ENCODE measurements at regions not wholly inside any gene's neighbourhood (a gene's known extent, or its start where the extent isn't known, plus 50 kb on each side); places are given as distances from the start of the nearest gene placed in this dataset.
"Not testable (repeated sequence)": the region's sequence is repeated elsewhere in the genome, so short reads cannot be mapped to it uniquely, and the experiment has no call there.

DNA sequence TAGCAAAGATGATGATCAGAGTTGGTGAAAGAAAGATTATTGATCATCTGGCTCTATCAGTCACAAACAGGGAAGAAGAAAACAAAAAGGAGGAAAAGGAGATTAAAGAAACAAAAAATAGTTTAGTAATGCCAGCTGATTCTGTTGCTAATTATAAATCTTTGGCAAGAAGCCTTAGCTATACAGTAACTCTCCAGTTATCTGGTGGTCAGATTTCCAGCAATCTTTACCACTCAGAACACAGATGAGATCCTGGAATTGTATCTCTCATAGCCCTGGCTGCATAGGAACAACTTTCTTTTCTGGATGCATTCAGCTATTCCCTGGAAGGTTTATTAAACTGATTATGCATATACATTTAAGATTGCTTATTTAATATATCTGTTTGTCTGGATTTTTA lies 256.8 kb upstream of the ZEB2 start:
- DNase-seq = no peak

DNA sequence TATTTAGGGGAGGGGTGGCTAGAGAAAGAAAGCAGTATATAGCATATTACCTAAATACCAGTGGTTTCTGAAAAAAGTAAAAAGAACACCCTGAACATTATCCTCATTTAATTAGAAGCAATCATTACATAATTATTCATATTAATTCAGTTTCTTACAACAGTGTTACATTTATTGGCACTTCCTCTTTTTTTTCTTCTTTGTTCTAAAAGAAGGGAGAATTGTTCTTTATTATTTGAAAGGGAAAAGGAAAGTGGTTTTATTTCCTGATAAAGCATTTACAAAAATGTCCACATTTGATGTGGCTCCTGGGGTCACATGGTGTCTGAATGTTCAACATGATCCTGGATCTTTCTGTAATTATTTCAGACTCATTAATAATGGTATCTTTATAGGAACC lies 254.9 kb upstream of the ZEB2 start:
- DNase-seq = peak; percentile 47

DNA sequence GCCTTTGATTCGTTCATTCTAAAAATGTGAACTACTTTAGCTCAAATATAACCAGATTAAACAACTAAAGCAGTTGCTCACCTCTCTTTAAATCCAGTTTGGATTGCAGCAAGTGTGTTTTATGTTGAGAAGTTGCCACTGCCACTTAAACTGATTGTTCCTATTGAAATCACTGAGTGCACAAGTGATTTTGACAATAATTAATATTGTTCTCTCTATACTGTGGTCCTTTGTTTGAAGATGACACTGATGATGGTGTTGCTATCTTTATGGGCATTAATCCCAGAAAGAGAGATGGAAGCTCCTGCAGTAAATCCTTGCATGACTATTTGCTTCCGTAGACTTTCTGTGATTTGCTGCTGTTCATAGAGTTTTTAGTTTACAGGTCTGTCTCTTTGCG lies 251.4 kb upstream of the ZEB2 start:
- no peak for DNase-seq

DNA sequence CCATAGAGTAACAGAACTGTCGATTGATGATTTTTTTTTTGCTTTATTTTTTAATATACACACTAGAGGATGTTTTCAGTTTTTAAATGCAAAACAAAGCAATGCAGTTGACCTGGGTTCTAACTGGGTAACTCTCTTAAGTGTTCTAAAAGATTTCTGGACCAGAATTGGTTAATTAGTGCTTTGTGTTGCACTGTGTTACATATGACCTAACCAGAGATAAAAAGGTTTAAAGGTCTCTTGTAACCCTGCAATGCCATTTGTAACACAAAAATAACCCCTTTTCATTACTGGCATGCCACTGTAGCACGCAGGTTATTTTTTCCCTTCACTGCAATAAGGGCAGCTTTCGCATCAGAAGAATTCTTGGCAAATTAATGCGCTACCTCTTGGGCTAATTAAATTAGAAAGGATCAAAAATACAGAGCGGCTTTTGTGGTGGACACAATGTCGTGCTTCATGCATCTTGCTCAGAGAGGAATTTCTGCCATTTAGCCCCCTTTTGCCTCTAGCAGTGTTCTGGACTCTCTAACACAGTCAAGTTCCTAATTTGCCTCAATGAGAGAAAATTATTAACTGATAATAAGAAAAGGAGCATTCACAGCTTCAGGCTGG lies 250.8 kb upstream of the ZEB2 start:
- DNase-seq = no peak

DNA sequence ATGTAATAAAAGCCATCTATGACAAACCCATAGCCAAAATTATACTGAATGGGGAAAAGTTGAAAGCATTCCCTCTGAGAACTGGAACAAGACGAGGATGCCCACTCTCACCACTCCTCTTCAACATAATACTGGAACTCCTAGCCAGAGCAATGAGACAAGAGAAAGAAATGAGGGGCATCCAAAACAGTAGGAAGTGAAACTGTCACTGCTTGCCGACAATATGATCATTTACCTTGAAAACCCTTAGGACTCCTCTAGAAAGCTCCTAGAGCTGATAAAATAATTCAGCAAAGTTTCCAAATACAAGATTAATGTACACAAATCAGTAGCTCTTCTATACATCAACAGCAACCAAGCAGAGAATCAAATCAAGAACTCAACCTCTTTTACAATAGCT lies 241.0 kb upstream of the ZEB2 start:
- DNase-seq = not testable (repeated sequence)

DNA sequence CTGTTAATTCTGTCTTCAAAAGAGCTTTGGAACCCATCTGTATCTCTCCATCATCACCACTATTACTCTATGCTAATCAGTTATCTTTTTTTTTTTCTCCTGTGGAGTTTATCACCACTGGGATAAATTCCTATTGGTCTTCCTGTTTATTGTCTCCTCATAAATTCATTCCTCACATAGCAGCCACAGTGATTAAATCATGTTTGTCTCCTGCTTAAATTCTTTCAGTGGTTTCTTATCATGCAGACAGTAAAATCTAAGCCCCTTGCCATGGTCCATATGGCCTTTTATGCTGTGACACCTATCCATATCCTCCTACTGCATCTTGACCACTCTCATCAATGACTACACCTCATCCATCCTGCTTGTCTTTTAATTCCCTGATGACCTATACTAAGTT lies 239.8 kb upstream of the ZEB2 start:
- DNase-seq = no peak

DNA sequence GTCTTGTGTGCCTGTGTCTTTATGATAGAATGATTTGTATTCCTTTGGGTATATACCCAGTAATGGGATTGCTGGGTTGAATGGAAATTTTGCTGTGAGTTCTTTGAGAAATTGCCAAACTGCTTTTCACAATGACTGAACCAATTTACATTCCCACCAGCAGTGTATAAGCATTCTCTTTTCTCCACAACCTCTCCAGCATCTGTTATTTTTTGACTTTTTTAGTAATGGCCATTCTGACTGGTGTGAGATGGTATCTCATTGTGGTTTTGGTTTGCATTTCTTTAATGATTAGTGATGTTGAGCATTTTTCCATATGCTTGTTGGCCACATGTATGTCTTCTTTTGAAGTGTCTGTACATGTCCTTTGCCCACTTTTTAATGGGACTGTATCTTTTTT lies 238.3 kb upstream of the ZEB2 start:
- DNase-seq = not testable (repeated sequence)

DNA sequence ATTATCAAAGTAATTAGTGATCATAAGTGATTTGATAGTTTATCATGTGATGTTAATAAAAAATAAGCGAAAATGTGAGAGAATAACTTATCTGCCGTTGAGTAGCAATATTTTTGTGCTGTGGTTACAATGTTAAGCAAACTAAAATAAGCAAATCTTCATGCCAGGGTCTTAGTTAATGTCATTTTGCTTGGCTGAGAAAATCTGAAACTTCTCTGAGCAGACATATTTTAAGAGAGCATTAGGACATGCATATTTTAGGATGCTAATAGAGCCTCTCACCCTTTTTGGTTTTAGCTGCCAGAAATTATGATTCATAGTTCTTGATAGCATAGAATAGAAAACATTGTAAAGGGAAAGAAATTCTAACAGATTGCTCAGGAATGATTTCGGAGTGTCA lies 233.5 kb upstream of the ZEB2 start:
- DNase-seq = no peak

DNA sequence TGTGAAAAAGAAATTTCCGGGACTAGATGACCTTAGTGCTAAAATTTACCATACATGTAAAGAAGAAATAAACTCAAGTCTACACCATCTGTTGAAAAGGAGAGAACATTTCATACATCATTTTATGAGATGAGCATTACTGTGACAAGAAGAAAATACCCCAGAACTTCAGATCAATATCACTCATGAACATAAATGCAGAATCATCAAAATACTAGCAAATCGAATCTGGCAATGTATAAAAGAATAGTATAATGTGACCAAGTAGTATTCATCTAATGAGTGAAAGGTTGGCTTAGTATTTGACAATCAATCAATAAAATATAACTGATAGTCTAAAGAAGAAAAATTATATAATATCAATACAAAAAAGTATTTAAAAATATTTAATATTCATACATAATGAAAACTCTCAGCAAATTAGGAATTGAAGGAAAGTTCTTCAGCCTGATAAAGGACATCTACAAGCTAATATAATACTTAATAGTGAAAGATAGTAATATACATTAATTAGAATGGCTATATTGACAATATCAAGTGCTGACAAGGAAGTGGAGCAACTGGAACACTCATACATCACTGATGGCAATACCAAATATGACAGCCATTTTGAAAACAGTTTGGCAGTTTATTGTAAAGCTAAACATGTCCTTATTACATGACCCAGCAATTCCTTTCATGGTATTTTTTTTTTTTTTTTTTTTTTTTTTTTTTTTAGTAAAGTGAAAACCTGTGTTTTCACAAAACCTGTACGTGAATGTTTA lies 231.4 kb upstream of the ZEB2 start:
- no peak for DNase-seq

DNA sequence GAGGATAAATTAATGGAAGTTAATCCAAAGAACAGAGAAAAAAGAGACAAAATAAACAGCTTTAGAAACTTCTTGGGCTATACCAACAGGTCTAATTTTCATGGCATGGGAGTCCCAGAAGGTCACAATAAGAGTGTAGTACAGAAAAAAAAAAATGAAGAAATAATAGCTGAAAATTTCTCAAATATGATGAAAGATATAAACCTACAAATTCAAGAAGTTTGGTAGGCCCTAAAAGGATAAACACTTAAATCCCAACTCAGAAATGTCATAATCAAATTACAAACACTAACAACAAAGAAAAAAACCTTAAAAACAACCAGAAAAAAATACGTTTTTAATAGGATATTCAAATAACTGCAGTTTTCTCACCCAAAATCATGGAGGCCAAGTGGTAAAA lies 229.3 kb upstream of the ZEB2 start:
- DNase-seq = no peak

DNA sequence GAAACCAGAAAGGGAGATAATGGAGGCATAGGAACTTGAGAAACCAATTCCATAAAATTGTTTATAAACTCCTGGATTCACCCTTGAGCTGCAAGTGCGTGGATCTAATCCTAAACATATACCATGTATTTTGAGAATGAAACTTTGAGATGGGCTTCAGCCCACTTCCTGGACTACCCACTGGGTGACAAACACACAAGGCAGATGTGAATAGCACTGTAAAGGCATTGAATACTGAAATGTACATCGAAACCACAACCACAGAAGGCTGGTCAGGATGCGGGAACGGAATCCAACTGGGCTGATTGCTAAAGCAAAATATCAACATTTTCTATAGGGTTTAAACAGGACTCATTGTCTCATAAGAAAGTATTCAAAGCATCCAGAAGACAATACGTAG lies 228.5 kb upstream of the ZEB2 start:
- DNase-seq = no peak

DNA sequence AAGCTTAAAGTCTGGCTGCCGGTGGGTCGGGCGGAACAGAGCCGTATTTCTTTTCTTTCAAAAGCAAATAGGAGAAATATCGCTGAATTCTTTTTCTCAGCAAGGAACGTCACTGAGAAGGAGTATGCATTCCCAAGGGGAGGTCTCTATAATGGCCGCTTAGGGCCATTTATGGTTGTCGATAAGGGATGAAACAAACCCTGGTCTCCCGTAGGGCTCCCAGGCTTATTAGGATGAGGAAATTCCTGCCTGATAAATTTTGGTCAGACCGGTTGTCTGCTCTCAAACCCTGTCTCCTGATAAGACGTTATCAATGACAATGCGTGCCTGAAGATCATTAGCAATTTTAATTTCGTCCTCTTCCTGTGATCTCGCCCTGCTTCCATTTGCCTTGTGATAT lies 227.7 kb upstream of the ZEB2 start:
- no peak for DNase-seq

DNA sequence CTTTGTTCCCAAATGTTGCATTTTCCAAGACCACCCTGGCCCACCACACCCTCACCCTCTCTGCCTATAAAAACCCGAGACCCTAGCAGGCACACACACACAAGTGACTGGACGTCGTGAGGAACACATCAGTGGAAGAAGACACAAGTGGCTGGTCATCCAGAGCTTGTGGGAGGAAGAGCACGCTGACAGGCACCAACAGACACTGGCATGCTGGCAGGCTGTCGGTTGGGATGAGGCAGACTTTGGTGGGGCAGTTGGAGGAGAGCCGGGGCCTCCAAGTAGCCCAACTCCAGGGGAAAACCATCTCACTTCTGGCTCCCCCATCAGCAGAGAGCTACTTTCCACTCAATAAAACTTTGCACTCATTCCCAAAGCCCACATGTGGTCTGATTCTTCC lies 225.5 kb upstream of the ZEB2 start:
- no peak for DNase-seq

DNA sequence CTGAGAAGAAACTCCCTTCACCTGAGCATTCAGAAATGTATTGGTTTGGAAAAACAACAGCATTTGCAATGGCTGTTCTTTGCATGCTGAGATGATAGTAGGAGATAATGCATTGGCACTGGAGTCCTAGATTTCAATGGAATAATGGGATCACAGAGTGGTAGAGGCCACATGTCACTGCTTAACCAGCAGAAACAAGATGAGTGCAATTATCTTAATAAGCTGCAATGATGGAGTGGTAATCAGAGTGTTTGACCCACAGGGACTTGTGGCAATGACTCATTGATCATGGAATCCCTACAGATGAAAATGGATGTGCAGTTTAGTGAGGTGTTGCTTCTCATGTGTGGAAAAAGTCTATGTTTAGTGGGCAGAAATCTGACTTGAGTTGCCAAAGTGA lies 218.8 kb upstream of the ZEB2 start:
- DNase-seq = no peak

DNA sequence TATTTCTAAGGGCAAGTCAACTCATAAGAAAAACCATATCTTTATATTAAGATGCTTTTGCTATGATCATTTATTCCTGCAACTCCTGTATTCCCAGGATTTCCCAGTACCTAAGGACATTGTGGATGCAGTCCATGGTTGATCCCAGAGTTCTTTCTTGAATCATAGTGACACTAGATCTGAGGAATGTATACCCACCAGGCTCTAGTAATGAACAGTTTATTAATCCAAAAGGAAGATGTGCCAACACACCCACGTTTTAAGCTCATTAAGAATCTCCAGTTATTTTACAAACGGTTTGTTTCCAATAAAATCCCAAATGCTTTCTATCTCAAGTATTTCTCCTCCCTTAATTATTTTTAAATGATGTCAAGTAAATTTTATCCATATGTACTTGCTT lies 210.8 kb upstream of the ZEB2 start:
- no peak for DNase-seq

DNA sequence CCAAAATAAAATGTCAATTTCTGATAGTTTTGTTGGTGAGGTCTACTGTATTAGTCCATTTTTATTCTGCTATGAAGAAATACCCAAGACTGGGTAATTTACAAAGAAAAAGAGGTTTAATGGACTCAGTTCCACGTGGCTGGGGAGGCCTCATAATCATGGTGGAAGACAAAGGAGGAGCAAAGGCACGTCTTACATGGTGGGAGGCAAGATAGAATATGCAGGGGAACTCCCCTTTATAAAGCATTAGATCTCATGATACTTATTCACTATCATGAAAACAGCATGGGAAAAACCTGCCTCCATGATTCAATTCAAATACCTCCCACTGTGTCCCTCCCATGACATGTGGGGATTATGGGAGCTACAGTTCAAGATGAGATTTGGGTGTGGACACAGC lies 204.5 kb upstream of the ZEB2 start:
- DNase-seq = not testable (repeated sequence)

DNA sequence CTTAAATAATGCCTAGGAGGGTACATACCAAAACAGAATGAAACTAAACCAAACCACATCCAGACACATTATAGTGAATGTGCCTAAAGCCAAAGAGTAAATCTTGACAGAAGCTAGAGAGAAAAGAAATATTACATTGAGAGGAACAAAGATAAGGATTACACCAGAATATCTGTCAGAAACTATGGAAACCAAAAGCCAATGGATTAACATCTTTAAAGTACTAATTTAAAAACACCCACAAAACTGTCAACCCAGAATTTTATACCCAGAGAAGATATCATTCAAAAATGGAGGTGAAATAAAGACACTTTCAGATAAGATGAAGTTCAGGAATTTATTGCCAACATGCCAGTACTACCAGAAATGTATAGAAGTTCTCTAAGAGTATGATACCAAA lies 198.5 kb upstream of the ZEB2 start:
- peak; percentile 13 for DNase-seq

DNA sequence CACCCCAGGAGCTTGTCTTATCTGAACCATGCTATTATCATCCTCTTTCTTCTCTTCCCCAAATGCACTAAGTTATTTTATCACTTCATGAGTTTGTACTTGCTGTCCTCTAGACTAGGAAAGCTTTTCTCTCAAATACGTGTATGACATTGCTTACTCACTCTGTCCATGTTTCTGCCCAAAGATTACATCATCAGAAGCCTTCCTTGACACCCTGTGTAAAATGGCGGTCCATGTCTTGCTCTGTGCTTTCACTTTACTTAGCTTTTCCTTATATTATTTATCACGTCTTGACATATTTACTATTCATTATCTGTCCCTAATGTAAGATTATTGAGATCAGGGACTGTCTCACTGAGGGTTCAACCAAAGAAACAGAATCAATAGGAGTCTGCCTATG lies 196.1 kb upstream of the ZEB2 start:
- DNase-seq = no peak

DNA sequence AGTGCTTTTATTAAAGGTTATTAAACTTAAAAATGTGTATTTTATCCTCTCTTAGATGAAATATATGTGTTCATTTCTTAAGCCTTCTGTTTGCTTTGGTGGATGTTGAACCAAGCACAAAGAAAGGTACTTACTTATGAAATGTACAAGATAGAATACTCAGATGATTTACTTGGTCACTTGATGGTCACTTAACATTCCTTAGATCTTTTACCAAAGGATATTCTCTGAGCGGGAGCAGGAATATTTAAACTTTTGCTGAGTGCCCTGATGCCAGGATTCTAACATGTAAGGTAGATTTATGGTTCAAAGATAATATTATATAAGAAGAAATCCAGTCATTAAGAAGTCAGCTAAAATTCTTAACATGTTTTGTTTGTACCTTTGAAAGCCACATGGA lies 193.5 kb upstream of the ZEB2 start:
- DNase-seq = no peak

DNA sequence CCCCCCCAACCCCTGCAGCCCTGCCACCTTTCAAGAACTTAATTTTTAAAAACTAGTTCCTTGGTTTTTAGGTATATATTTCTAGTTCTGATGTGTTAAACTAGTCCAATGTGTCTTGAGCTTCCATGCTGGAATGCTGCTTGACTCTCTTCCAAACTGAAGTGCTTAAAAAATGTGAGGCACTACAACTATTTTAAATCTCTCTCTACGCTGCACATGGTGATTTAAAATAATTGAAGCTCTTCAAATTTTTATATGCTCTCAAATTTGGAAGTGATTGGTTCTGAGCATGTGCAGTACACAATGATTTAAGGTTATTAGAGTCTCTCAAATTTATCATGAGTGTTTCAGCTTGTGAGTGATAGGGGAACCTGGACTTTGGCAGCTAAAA lies 192.6 kb upstream of the ZEB2 start:
- DNase-seq = no peak

DNA sequence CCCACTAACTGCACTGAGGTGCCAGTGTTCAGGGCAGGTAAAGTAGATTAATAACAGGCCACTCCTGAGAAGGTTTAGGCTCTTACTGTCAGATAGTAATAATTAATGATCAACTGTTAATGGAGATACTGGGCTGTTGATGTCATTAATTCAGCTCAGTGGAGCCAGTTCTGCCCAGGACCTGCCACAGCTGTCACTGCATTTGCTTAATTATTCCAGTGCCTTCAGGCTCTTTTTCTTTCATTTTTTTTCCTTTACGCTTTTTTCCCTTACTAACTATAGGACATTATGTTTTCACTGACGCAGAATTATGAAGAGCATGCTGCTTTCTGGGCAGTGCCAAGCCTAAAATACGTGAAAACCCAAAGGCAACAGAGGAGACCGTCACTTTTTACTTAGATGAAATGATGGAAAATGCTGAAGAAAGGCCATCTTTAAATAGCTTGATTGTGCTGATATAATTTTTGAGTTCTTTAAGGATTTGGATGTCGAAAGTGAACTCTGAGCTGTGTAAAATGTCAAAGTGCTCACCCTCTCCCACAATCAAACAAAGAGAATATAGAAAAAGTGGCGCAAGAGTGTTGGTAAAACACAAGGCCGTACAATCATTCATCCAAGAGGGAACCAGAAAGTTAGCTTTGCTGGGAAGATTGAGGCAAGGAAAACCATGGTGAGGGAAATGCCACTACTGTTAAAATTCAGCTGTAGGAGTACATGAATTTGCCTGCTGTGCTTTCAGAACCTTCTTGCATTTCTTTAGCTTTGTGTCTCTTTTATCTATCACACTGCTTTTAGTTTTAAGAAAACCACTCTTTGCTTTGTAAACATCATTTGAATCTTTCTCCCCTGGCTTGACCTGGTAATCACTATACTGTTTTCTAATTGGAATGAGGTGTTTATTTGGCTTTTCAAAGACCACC lies 192.0 kb upstream of the ZEB2 start:
- DNase-seq = no peak

DNA sequence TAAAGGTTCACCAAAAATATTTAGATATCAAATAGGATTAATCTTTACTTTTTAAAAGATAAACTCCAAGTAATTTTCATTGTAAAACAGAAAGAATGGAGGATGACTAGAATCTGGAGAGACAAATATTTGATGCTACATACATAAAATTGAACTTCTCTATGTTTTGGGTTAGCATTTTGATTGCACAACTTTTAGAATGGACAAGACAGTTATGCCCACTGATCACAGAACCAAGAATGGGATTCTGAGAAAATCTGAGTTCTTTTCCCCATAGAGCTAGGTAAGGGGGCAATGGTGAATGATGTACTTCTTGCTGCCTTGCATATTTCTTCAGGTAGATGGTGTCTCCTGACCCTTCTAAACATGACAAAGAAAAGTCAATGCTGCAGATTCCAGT lies 191.2 kb upstream of the ZEB2 start:
- DNase-seq = no peak

DNA sequence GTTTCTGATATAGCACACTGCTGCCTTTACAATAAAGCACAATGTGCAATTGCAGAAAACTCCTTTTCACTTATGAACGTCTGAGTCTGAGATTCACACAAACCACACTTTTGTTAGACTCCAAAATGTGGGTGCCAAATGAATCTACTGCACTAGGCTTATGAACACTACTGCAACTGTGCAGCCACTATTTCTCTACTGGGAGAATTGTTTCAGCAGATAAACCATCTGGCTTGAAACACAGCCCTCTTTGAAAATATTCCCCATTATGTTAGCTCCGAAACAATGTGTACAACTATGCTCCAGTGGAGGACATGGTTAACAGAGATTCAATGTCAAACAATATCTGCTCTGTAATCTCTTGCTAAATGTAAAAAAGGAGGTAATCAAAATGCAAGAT lies 188.7 kb upstream of the ZEB2 start:
- DNase-seq = no peak

DNA sequence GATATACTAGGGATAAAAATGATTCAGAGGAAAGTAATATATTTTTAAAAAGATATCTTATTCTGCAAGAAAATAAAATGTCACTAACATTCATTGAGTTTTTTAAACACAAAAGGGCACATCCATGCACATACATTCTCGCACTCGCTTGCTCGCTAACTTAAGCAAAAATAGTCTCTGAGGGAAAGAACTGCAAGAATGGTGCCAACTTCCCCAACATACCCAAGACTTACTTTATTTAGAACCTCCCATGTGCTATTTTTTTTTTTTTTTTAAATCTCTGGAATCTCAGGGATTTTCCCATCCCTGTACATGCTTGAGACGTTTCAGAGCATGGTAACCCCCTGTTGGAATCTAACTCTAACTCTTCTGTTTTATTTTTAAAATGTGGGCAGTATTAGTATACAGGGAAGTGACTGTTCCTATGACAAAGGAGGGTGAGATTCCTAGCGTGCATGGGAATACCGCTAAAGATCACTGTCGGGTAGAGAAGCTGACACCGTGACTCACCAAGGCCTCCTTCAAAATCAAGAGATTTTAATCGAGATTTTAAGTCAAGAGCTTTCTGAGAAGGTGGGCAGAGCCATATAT lies 187.9 kb upstream of the ZEB2 start:
- DNase-seq = no peak

All from hematopoietic multipotent progenitor cell treated with erythropoietin and hydrocortisone succinate and interleukin-3 and kit ligand, for 4 days (in vitro differentiated cells).